ENCODE measurements at regions not wholly inside any gene's neighbourhood (a gene's known extent, or its start where the extent isn't known, plus 50 kb on each side); places are given as distances from the start of the nearest gene placed in this dataset.

DNA sequence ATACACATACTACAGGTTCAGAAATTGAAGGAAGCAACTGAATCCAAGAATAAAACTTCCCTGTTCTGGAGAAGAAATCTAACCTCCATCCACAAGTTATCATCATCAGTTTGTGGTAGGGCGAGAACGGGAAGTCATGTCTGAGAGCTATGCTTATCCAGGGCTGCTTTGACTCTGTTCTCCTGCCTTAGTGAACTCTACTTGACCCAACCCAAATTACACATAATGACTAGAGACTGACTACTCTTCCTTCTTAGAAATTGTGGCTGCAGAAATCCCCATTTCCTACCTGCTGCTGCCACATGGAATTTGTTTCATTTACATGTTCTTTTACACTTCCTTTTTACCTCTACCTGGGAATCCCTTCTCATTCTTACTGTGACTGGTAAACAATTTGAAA, 1102.6 kb upstream of the PIK3C3 start:
- TF ChIP-seq, protein P1, sequence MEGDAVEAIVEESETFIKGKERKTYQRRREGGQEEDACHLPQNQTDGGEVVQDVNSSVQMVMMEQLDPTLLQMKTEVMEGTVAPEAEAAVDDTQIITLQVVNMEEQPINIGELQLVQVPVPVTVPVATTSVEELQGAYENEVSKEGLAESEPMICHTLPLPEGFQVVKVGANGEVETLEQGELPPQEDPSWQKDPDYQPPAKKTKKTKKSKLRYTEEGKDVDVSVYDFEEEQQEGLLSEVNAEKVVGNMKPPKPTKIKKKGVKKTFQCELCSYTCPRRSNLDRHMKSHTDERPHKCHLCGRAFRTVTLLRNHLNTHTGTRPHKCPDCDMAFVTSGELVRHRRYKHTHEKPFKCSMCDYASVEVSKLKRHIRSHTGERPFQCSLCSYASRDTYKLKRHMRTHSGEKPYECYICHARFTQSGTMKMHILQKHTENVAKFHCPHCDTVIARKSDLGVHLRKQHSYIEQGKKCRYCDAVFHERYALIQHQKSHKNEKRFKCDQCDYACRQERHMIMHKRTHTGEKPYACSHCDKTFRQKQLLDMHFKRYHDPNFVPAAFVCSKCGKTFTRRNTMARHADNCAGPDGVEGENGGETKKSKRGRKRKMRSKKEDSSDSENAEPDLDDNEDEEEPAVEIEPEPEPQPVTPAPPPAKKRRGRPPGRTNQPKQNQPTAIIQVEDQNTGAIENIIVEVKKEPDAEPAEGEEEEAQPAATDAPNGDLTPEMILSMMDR (IDR thresholded peaks at IDR 0.05): no peak
- TF ChIP-seq EZH2 (IDR thresholded peaks at IDR 0.05): no peak
- no peak for TF ChIP-seq EZH2phosphoT487 (IDR thresholded peaks at IDR 0.05)
